ENCODE measurements at regions not wholly inside any gene's neighbourhood (a gene's known extent, or its start where the extent isn't known, plus 50 kb on each side); places are given as distances from the start of the nearest gene placed in this dataset.

- DNase-seq = no peak
These were observed 141.3 kb downstream of the IRX1 start for GRCh38 chr5:3736926-3737325.

GRCh38 chr5:3738919-3739318 is 143.3 kb downstream of the IRX1 start:
- no peak for DNase-seq

GRCh38 chr5:3740546-3741373 is 145.1 kb downstream of the IRX1 start:
- DNase-seq = no peak

- no peak for DNase-seq
These were observed 145.7 kb downstream of the IRX1 start for GRCh38 chr5:3741374-3741770.

GRCh38 chr5:3742750-3743149 is 147.1 kb downstream of the IRX1 start:
- DNase-seq = no peak

GRCh38 chr5:3751846-3752245 is 156.2 kb downstream of the IRX1 start:
- DNase-seq = no peak

- DNase-seq = no peak
These were observed 182.4 kb downstream of the IRX1 start for GRCh38 chr5:3778000-3778550.

- no peak for DNase-seq
These were observed 183.3 kb downstream of the IRX1 start for GRCh38 chr5:3778945-3779344.

GRCh38 chr5:3780278-3780677 is 184.6 kb downstream of the IRX1 start:
- no peak for DNase-seq

GRCh38 chr5:3780907-3781306 is 185.3 kb downstream of the IRX1 start:
- no peak for DNase-seq

- DNase-seq = no peak
These were observed 189.2 kb downstream of the IRX1 start for GRCh38 chr5:3784854-3785253.

- no peak for DNase-seq
These were observed 190.5 kb downstream of the IRX1 start for GRCh38 chr5:3786165-3786564.

GRCh38 chr5:3786891-3787430 is 191.3 kb downstream of the IRX1 start:
- no peak for DNase-seq

- DNase-seq = no peak
These were observed 192.0 kb downstream of the IRX1 start for GRCh38 chr5:3787604-3788003.

GRCh38 chr5:3789519-3790193 is 194.0 kb downstream of the IRX1 start:
- no peak for DNase-seq

GRCh38 chr5:3793162-3793561 is 197.5 kb downstream of the IRX1 start:
- no peak for DNase-seq

- DNase-seq = no peak
These were observed 199.0 kb downstream of the IRX1 start for GRCh38 chr5:3794611-3795010.

GRCh38 chr5:3796736-3797135 is 201.1 kb downstream of the IRX1 start:
- no peak for DNase-seq

- no peak for DNase-seq
These were observed 206.3 kb downstream of the IRX1 start for GRCh38 chr5:3801967-3802366.

GRCh38 chr5:3809455-3809854 is 213.8 kb downstream of the IRX1 start:
- no peak for DNase-seq

- DNase-seq = no peak
These were observed 215.5 kb downstream of the IRX1 start for GRCh38 chr5:3811116-3811515.

GRCh38 chr5:3818624-3819023 is 223.0 kb downstream of the IRX1 start:
- DNase-seq = no peak

- no peak for DNase-seq
These were observed 230.2 kb downstream of the IRX1 start for GRCh38 chr5:3825531-3826451.

All from GF-D8 (cell line).